BLaER1 treated with 17β-estradiol and CSF1 and Interleukin-3, amounts not matched to agents 10 nM and 100 nM (cell line): ENCODE measurements at regions not wholly inside any gene's neighbourhood (a gene's known extent, or its start where the extent isn't known, plus 50 kb on each side); places are given as distances from the start of the nearest gene placed in this dataset.

Experiments
- H3K27ac ChIP-seq, 11 experiments: shearing (Covaris generic); formaldehyde crosslinking; 2 replicates each; pipeline ENCODE4 v1.8.1; 2022
- H3K27me3 ChIP-seq, 11 experiments: shearing (Covaris generic); formaldehyde crosslinking; 2 replicates each; pipeline ENCODE4 v1.8.1; 2022
- H3K36me3 ChIP-seq, 11 experiments: shearing (Covaris generic); formaldehyde crosslinking; 2 replicates each; pipeline ENCODE4 v1.8.1; 2022
- H3K4me1 ChIP-seq, 10 experiments: shearing (Covaris generic); formaldehyde crosslinking; 2 replicates each; pipeline ENCODE4 v1.8.1; 2022
- H3K4me2 ChIP-seq, 11 experiments: shearing (Covaris generic); formaldehyde crosslinking; 2 replicates each; pipeline ENCODE4 v1.8.1; 2022
- H3K4me3 ChIP-seq, 10 experiments: shearing (Covaris generic); formaldehyde crosslinking; 2 replicates each; pipeline ENCODE4 v1.8.1; 2022
- H3K9ac ChIP-seq, 11 experiments: shearing (Covaris generic); formaldehyde crosslinking; 2 replicates each; pipeline ENCODE4 v1.8.1; 2022
- H3K9me3 ChIP-seq, 11 experiments: shearing (Covaris generic); formaldehyde crosslinking; replicated peaks in 1 of 11; 2 replicates each; pipeline ENCODE4 v1.8.1; 2022
- H4K20me1 ChIP-seq, 11 experiments: shearing (Covaris generic); formaldehyde crosslinking; 2 replicates each; pipeline ENCODE4 v1.8.1; 2022
- Cebpa-rat ChIP-seq, 11 experiments: shearing (Covaris generic); IDR thresholded peaks; 2 replicates each; pipeline ENCODE4 v1.8.1; 2022

- Histone ChIP-seq H3K4me3 (no peak overlapping the region), H3K36me3 (no peaks in the 10 kb centered on the region), H3K27me3 (no peaks in the 10 kb centered on the region), H3K4me2 (no peak overlapping the region), H3K9ac (no peak overlapping the region), H3K9me3 (no peaks in the 10 kb centered on the region), H3K27ac (no peak overlapping the region), H3K4me1 (peaks cover 0 to 8% (median 3%) of the 10 kb centered on the region in 10 experiments; a peak in 12 of 20 replicates), H4K20me1 (no peaks in the 10 kb centered on the region)
- no peak for TF ChIP-seq Cebpa-rat (IDR thresholded peaks at IDR 0.05)
These were observed 56.1 kb downstream of the BTG1 start for GRCh38 chr12:92089559-92089958.

DNA sequence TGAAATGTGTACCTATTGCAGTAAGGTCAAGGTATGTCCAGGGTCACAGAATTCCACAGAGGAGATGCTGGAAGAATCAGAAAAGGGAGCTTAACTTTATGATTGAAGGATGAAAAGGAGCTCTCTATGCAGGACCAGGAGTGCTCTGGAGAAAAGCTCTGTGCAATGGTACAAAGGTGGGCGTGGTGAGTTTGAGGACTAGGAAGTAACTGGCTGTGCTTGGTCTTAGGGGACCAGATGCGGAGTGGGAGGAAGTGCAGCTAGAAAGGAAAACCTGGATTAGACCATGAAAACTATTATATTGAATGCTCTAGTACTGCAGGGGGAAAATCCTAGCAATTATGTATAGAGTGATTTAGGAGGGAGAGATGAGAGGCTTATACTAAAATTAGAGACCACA, 56.8 kb downstream of the BTG1 start:
- H3K9me3 ChIP-seq = no peaks in the 10 kb centered on the region
- no peaks in the 10 kb centered on the region for H3K36me3 ChIP-seq
- no peak overlapping the region for H3K27ac ChIP-seq
- peaks cover 0 to under 1% (median 0%) of the 10 kb centered on the region in 10 experiments; a peak in 2 of 20 replicates for H3K4me1 ChIP-seq
- H3K4me3 ChIP-seq = no peak overlapping the region
- no peak overlapping the region for H3K4me2 ChIP-seq
- no peak for TF ChIP-seq Cebpa-rat (IDR thresholded peaks at IDR 0.05)
- no peaks in the 10 kb centered on the region for H4K20me1 ChIP-seq
- H3K9ac ChIP-seq = no peak overlapping the region
- H3K27me3 ChIP-seq = no peaks in the 10 kb centered on the region

DNA sequence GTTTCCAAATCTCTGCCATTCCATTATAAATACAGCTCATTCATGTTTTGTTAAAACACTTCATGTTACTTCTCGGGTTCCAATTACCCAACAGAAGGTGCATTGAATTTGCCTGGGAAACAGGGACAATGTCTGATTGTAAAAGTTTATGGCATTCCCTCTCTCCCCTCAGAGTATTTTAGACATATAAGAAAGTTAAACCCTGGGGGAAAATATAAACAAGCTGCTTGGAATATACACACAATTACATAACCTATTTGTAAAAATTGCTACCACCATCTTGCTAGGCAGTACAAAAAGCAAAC, 60.0 kb downstream of the BTG1 start:
- Histone ChIP-seq H3K36me3 (no peaks in the 10 kb centered on the region), H3K9me3 (no peaks in the 10 kb centered on the region), H3K9ac (no peak overlapping the region), H3K4me1 (no peaks in the 10 kb centered on the region; a peak in 2 of 20 replicates), H3K27me3 (no peaks in the 10 kb centered on the region), H3K4me3 (no peak overlapping the region), H3K4me2 (no peak overlapping the region), H4K20me1 (no peaks in the 10 kb centered on the region), H3K27ac (no peak overlapping the region)
- no peak for TF ChIP-seq Cebpa-rat (IDR thresholded peaks at IDR 0.05)

DNA sequence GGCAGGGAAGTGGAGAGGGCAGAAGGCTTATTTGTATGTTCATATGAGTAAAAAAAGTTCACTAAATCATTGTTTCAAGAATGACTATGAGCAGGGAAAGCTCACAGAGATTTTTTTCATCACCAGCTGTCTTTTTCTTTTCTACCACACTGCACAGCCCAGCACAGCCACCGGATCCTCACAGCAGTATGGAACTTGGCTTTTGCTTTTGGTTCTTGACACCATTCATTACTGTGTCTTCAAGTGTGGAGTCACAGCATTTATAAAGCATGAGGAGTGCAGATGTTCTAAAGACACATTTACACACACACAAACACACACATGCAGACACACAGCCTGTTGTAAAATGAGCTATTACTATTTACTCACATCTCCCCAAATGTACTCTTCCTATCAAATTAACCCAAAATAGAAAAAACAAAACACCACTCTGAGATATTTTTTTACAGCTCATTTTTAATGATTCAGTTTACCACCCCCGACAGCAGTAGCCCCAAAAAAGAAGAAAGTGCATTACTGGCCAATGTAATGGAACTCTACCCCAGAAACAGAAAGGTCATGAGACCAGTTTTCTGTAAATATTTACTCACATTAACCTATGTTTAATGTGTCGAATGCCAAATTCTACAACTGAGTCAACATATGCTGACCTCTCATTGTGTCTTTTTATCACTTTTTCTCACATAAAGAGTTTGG, 60.5 kb downstream of the BTG1 start:
- H3K4me2 ChIP-seq = no peak overlapping the region
- no peak overlapping the region for H3K27ac ChIP-seq
- no peak for TF ChIP-seq Cebpa-rat (IDR thresholded peaks at IDR 0.05)

GRCh38 chr12:92080911-92081285, 64.7 kb downstream of the BTG1 start:
- Histone ChIP-seq H4K20me1 (no peaks in the 10 kb centered on the region), H3K27me3 (no peaks in the 10 kb centered on the region), H3K4me1 (peaks cover 7 to 20% (median 16%) of the 10 kb centered on the region in 10 experiments; a peak in 17 of 20 replicates), H3K27ac (no peak overlapping the region), H3K4me3 (no peak overlapping the region), H3K9me3 (no peaks in the 10 kb centered on the region), H3K36me3 (no peaks in the 10 kb centered on the region), H3K9ac (no peak overlapping the region), H3K4me2 (no peak overlapping the region)
- no peak for TF ChIP-seq Cebpa-rat (IDR thresholded peaks at IDR 0.05)

More for the DNA sequence above, 60.5 kb downstream of the BTG1 start:
- Histone ChIP-seq H3K4me1 (peaks cover 0 to 4% (median 0%) of the 10 kb centered on the region in 10 experiments; a peak in 4 of 20 replicates), H4K20me1 (no peaks in the 10 kb centered on the region), H3K4me3 (no peak overlapping the region), H3K27me3 (no peaks in the 10 kb centered on the region), H3K9ac (no peak overlapping the region), H3K9me3 (no peaks in the 10 kb centered on the region), H3K36me3 (no peaks in the 10 kb centered on the region)

DNA sequence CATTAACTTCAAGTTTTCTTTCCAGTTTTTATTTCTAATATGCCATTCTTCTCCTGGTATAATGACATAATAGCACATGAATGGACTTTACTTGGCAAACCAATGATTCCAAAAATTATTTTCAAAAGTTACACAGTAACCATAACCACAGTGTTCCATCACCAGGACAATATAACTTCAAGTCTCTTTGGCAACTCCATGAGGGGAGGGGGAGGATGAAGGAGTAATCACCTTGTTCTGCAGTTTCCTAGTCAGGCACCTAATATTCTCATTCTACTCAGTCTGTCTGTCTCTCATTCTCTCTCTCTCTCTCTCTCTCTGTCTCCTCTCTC, 66.6 kb downstream of the BTG1 start:
- Histone ChIP-seq H3K4me3 (no peak overlapping the region), H3K4me1 (peaks cover 7 to 20% (median 16%) of the 10 kb centered on the region in 10 experiments; a peak in 17 of 20 replicates), H3K36me3 (no peaks in the 10 kb centered on the region), H3K27ac (no peak overlapping the region), H3K9me3 (no peaks in the 10 kb centered on the region), H4K20me1 (no peaks in the 10 kb centered on the region), H3K27me3 (no peaks in the 10 kb centered on the region), H3K9ac (no peak overlapping the region), H3K4me2 (no peak overlapping the region)
- no peak for TF ChIP-seq Cebpa-rat (IDR thresholded peaks at IDR 0.05)

DNA sequence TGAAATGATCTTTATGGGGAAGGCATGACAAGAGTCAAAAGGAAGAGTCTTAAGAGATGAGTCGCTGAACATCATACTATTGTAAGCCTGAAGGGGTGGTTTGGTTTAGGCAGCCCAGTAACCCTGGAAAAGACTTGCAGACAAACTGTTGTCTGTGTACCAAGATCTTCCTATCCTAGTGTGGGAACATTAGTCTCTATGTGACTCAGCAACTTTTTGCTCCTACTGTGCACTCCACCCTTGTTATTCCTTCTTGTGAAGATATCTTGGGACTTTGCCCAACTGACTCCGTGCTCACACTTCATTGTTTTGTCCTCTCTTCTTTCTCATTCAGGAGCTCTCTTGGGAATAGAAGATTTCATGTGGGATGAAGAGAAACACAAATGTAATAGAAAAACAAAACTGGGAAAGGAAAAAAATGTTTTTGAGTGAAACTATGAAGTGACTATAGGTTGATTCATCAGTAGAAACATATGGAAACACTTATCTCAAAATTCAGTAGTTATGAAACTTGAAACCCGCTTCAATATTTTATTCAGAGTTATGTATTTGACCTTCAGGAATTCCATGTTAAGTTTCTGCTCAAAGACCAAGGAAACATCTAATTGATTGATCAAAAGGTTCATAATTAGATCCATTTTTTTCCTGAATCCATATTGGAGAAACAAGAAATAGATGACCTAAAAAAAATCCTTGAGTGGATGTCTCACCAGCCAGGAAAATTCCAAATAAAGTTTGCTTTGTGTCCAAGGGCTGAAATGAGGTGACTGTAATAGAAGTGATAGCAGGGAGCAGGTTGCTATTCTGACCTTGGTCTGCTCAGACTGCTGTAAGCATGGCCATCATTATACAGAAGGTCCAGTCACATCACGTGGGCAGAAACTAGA, 67.2 kb downstream of the BTG1 start:
- H3K4me3 ChIP-seq = no peak overlapping the region
- H3K9ac ChIP-seq = no peak overlapping the region
- H3K27ac ChIP-seq = no peak overlapping the region
- H3K4me2 ChIP-seq = peak overlapping the region in 5 of 11 experiments; percentile 2 to 46 (median 40); a peak in 5 of 22 replicates
- no peaks in the 10 kb centered on the region; a peak in 1 of 22 replicates for H3K9me3 ChIP-seq
- peaks cover 7 to 20% (median 16%) of the 10 kb centered on the region in 10 experiments; a peak in 17 of 20 replicates for H3K4me1 ChIP-seq
- TF ChIP-seq Cebpa-rat (IDR thresholded peaks at IDR 0.05) = no peak
- H4K20me1 ChIP-seq = no peaks in the 10 kb centered on the region
- no peaks in the 10 kb centered on the region for H3K36me3 ChIP-seq
- no peaks in the 10 kb centered on the region for H3K27me3 ChIP-seq

GRCh38 chr12:92077530-92077929, 68.1 kb downstream of the BTG1 start:
- Histone ChIP-seq H3K9me3 (peaks cover 0 to 7% (median 4%) of the 10 kb centered on the region in 11 experiments; a peak in 8 of 22 replicates), H3K4me3 (no peak overlapping the region), H3K4me2 (peak overlapping the region in 10 of 11 experiments; percentile 4 to 46 (median 27); a peak in 14 of 22 replicates), H4K20me1 (no peaks in the 10 kb centered on the region), H3K27ac (no peak overlapping the region), H3K36me3 (no peaks in the 10 kb centered on the region), H3K27me3 (no peaks in the 10 kb centered on the region), H3K4me1 (peaks cover 7 to 20% (median 16%) of the 10 kb centered on the region in 10 experiments; a peak in 17 of 20 replicates), H3K9ac (no peak overlapping the region)
- TF ChIP-seq Cebpa-rat (IDR thresholded peaks at IDR 0.05) = no peak

- Histone ChIP-seq H4K20me1 (no peaks in the 10 kb centered on the region), H3K4me1 (peaks cover 7 to 20% (median 16%) of the 10 kb centered on the region in 10 experiments; a peak in 17 of 20 replicates), H3K27ac (no peak overlapping the region), H3K27me3 (no peaks in the 10 kb centered on the region), H3K4me3 (no peak overlapping the region), H3K9me3 (peaks cover 0 to 21% (median 11%) of the 10 kb centered on the region in 11 experiments; a peak in 9 of 22 replicates), H3K9ac (no peak overlapping the region), H3K36me3 (no peaks in the 10 kb centered on the region), H3K4me2 (no peak overlapping the region)
- TF ChIP-seq Cebpa-rat (IDR thresholded peaks at IDR 0.05) = no peak
These were observed 69.5 kb downstream of the BTG1 start for GRCh38 chr12:92076101-92076500.
